ENCODE measurements at regions not wholly inside any gene's neighbourhood (a gene's known extent, or its start where the extent isn't known, plus 50 kb on each side); places are given as distances from the start of the nearest gene placed in this dataset.
"Not testable (repeated sequence)": the region's sequence is repeated elsewhere in the genome, so short reads cannot be mapped to it uniquely, and the experiment has no call there.

GRCh38 chr18:46179306-46179705 lies 75.1 kb downstream of the HAUS1 start:
- TF ChIP-seq CTCF (IDR thresholded peaks at IDR 0.05 in 4 of 5, conservative IDR thresholded peaks at IDR 0.05 in 1 of 5), result no peak
- no peak for TF ChIP-seq POLR2A (IDR thresholded peaks at IDR 0.05)
- peaks cover 55 to 57% of the 10 kb centered on the region in 2 donors for H3K4me1 ChIP-seq
- DNase-seq (no peak), ATAC-seq (no peak)
- in situ Hi-C loops (cut with MboI; ENCODE audit: low sequenced_read_pairs in 4 of 4) (no loop called here), intact Hi-C loops (cut with DNase I; ENCODE audit: low total_unique reads) (no loop called here)
- H3K27ac ChIP-seq, result no peak overlapping the region
- H3K4me3 ChIP-seq, result no peak overlapping the region
- no peaks in the 10 kb centered on the region for H3K36me3 ChIP-seq
- H3K9me3 ChIP-seq, result no peaks in the 10 kb centered on the region
- no peaks in the 10 kb centered on the region for H3K27me3 ChIP-seq

- intact Hi-C loops (cut with DNase I; ENCODE audit: low total_unique reads) (no loop called here), in situ Hi-C loops (cut with MboI; ENCODE audit: low sequenced_read_pairs in 4 of 4) (no loop called here)
- Histone ChIP-seq H3K4me3 (no peak overlapping the region), H3K9me3 (no peaks in the 10 kb centered on the region), H3K27me3 (no peaks in the 10 kb centered on the region), H3K27ac (peak overlapping the region in 3 of 4 donors; percentile 9 to 28 (median 27)), H3K36me3 (no peaks in the 10 kb centered on the region), H3K4me1 (peaks cover 44 to 51% of the 10 kb centered on the region in 2 donors)
- no peak for DNase-seq
- no peak for TF ChIP-seq CTCF (IDR thresholded peaks at IDR 0.05 in 4 of 5, conservative IDR thresholded peaks at IDR 0.05 in 1 of 5)
- no peak for TF ChIP-seq POLR2A (IDR thresholded peaks at IDR 0.05)
- ATAC-seq, result peak in 1 of 2 donors; percentile 51
Observed at GRCh38 chr18:46182633-46183358, 78.6 kb downstream of the HAUS1 start.

GRCh38 chr18:46184296-46184695 lies 80.1 kb downstream of the HAUS1 start:
- intact Hi-C loops (cut with DNase I; ENCODE audit: low total_unique reads), result not testable (repeated sequence)

GRCh38 chr18:46184727-46185126 lies 80.5 kb downstream of the HAUS1 start:
- Histone ChIP-seq H3K4me1 (peaks cover 52 to 60% of the 10 kb centered on the region in 2 donors), H3K9me3 (no peaks in the 10 kb centered on the region), H3K27me3 (no peaks in the 10 kb centered on the region), H3K36me3 (no peaks in the 10 kb centered on the region), H3K4me3 (no peak overlapping the region), H3K27ac (no peak overlapping the region)
- TF ChIP-seq CTCF (IDR thresholded peaks at IDR 0.05 in 4 of 5, conservative IDR thresholded peaks at IDR 0.05 in 1 of 5), result no peak
- no peak for TF ChIP-seq POLR2A (IDR thresholded peaks at IDR 0.05)
- ATAC-seq, result no peak
- no peak for DNase-seq
- in situ Hi-C loops (cut with MboI; ENCODE audit: low sequenced_read_pairs in 4 of 4) (no loop called here), intact Hi-C loops (cut with DNase I; ENCODE audit: low total_unique reads) (no loop called here)

More at GRCh38 chr18:46184296-46184695, 80.1 kb downstream of the HAUS1 start:
- peaks cover 47 to 56% of the 10 kb centered on the region in 2 donors for H3K4me1 ChIP-seq
- H3K4me3 ChIP-seq; H3K36me3 ChIP-seq; H3K9me3 ChIP-seq; in situ Hi-C loops (cut with MboI; ENCODE audit: low sequenced_read_pairs in 4 of 4); ATAC-seq; DNase-seq; H3K27ac ChIP-seq; H3K27me3 ChIP-seq: not testable (repeated sequence)

- peaks cover 17 to 35% of the 10 kb centered on the region in 2 donors for H3K4me1 ChIP-seq
- ATAC-seq (no peak), DNase-seq (no peak)
- no peaks in the 10 kb centered on the region for H3K36me3 ChIP-seq
- H3K4me3 ChIP-seq, result no peak overlapping the region
- intact Hi-C loops (cut with DNase I; ENCODE audit: low total_unique reads), result no loop called here
- no peaks in the 10 kb centered on the region for H3K27me3 ChIP-seq
- TF ChIP-seq POLR2A (IDR thresholded peaks at IDR 0.05) (no peak), CTCF (IDR thresholded peaks at IDR 0.05 in 4 of 5, conservative IDR thresholded peaks at IDR 0.05 in 1 of 5) (no peak)
- H3K27ac ChIP-seq, result no peak overlapping the region
- in situ Hi-C loops (cut with MboI; ENCODE audit: low sequenced_read_pairs in 4 of 4), result no loop called here
- H3K9me3 ChIP-seq, result no peaks in the 10 kb centered on the region
Observed at GRCh38 chr18:46190667-46191066, 86.5 kb downstream of the HAUS1 start.
